Chondrocyte (in vitro differentiated cells): ENCODE measurements at regions not wholly inside any gene's neighbourhood (a gene's known extent, or its start where the extent isn't known, plus 50 kb on each side); places are given as distances from the start of the nearest gene placed in this dataset.

Experiments
- DNase-seq: peaks from one replicate; pipeline ENCODE4 v3.0.0; 2021; ENCODE audit warnings: mixed read lengths, low spot score
- H3K27ac Mint-ChIP-seq: one replicate; pipeline ENCODE4 v1.8.0; 2021; ENCODE audit warnings: mild to moderate bottlenecking, moderate library complexity, mixed read lengths; ENCODE audit not compliant: unreplicated experiment
- H3K27me3 Mint-ChIP-seq: 2 replicates; pipeline ENCODE4 v1.8.0; 2021; ENCODE audit warnings: low read depth, mixed read lengths
- H3K36me3 Mint-ChIP-seq: 2 replicates; pipeline ENCODE4 v1.8.0; 2021; ENCODE audit warnings: low read depth, mixed read lengths
- H3K4me1 Mint-ChIP-seq: 2 replicates; pipeline ENCODE4 v1.8.0; 2021; ENCODE audit warnings: low read depth, mild to moderate bottlenecking, mixed read lengths
- H3K4me3 Mint-ChIP-seq: one replicate; pipeline ENCODE4 v1.8.0; 2021; ENCODE audit warnings: mild to moderate bottlenecking, moderate library complexity, mixed read lengths; ENCODE audit not compliant: unreplicated experiment
- H3K9me3 Mint-ChIP-seq: 2 replicates; pipeline ENCODE4 v1.8.0; 2021; ENCODE audit warnings: low read depth, mixed read lengths
- TF ChIP-seq, protein P1 (sequence below): fragments of 200-600 bp; sonication (generic); IDR thresholded peaks from 2 replicates; pipeline ENCODE4 v1.5.0; 2021; ENCODE audit warnings: antibody characterized with exemption, mild to moderate bottlenecking, moderate library complexity

- Mint-ChIP-seq H3K4me1 (no peaks in the 10 kb centered on the region), H3K36me3 (no peaks in the 10 kb centered on the region), H3K9me3 (peaks cover 8% of the 10 kb centered on the region), H3K4me3 (no peak overlapping the region), H3K27ac (no peak overlapping the region), H3K27me3 (no peaks in the 10 kb centered on the region)
- no peak for DNase-seq
- TF ChIP-seq, protein P1, sequence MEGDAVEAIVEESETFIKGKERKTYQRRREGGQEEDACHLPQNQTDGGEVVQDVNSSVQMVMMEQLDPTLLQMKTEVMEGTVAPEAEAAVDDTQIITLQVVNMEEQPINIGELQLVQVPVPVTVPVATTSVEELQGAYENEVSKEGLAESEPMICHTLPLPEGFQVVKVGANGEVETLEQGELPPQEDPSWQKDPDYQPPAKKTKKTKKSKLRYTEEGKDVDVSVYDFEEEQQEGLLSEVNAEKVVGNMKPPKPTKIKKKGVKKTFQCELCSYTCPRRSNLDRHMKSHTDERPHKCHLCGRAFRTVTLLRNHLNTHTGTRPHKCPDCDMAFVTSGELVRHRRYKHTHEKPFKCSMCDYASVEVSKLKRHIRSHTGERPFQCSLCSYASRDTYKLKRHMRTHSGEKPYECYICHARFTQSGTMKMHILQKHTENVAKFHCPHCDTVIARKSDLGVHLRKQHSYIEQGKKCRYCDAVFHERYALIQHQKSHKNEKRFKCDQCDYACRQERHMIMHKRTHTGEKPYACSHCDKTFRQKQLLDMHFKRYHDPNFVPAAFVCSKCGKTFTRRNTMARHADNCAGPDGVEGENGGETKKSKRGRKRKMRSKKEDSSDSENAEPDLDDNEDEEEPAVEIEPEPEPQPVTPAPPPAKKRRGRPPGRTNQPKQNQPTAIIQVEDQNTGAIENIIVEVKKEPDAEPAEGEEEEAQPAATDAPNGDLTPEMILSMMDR = no peak
Measured at GRCh38 chr2:77800410-77800809, 278.2 kb upstream of the LRRTM4 start.

- no peak for DNase-seq
Measured at GRCh38 chr2:77807531-77808215, 285.5 kb upstream of the LRRTM4 start.

GRCh38 chr2:77808599-77808998 lies 286.4 kb upstream of the LRRTM4 start:
- Mint-ChIP-seq H3K36me3 (no peaks in the 10 kb centered on the region), H3K27ac (no peak overlapping the region), H3K9me3 (peaks cover 35% of the 10 kb centered on the region), H3K27me3 (no peaks in the 10 kb centered on the region), H3K4me3 (no peak overlapping the region), H3K4me1 (no peaks in the 10 kb centered on the region)
- DNase-seq = no peak
- TF ChIP-seq, protein P1 = no peak

More at GRCh38 chr2:77807531-77808215, 285.5 kb upstream of the LRRTM4 start:
- Mint-ChIP-seq H3K27ac (no peak overlapping the region), H3K4me1 (no peaks in the 10 kb centered on the region), H3K4me3 (no peak overlapping the region), H3K36me3 (no peaks in the 10 kb centered on the region), H3K27me3 (no peaks in the 10 kb centered on the region), H3K9me3 (peaks cover 36% of the 10 kb centered on the region)
- TF ChIP-seq, protein P1 = no peak

DNA sequence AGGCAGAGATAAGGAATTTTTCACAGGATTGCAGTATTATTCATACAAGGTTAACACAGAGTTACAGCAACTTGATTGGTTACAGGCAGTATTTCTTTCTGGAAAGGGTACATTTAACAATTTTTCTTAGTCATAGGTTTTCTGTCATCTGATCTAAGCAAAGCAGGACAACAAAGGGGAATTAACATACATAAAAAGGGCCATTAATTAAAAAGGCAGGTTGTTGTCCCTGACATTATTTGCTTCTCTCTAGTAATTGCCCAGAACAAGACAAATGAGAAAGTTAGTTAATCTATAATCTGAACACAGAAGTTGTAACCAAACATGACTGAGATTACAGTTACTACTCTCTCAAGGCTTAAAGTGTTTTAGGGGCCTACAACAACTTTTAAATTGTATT lies 291.4 kb upstream of the LRRTM4 start:
- no peak overlapping the region for H3K27ac Mint-ChIP-seq
- no peaks in the 10 kb centered on the region for H3K4me1 Mint-ChIP-seq

GRCh38 chr2:77816618-77817017 lies 294.4 kb upstream of the LRRTM4 start:
- Mint-ChIP-seq H3K4me1 (no peaks in the 10 kb centered on the region), H3K27ac (no peak overlapping the region), H3K27me3 (no peaks in the 10 kb centered on the region), H3K36me3 (no peaks in the 10 kb centered on the region), H3K4me3 (no peak overlapping the region), H3K9me3 (peaks cover 6% of the 10 kb centered on the region)
- TF ChIP-seq, protein P1 = no peak
- DNase-seq = no peak

More for the DNA sequence above, 291.4 kb upstream of the LRRTM4 start:
- no peaks in the 10 kb centered on the region for H3K36me3 Mint-ChIP-seq
- H3K9me3 Mint-ChIP-seq = peaks cover 13% of the 10 kb centered on the region
- no peak overlapping the region for H3K4me3 Mint-ChIP-seq
- TF ChIP-seq, protein P1 = no peak
- no peak for DNase-seq
- no peaks in the 10 kb centered on the region for H3K27me3 Mint-ChIP-seq
